Breast epithelium (tissue), 4 donors: ENCODE measurements at regions not wholly inside any gene's neighbourhood (a gene's known extent, or its start where the extent isn't known, plus 50 kb on each side); places are given as distances from the start of the nearest gene placed in this dataset.

ENCODE experiments used
- DNase-seq, 2 donors: peaks; one replicate each; pipeline ENCODE4 v3.0.0-alpha.2; 2019; ENCODE audit warnings: low spot score in 2 of 2
- H3K27ac ChIP-seq, 2 donors: fragments of 200-600 bp; sonication (generic) in 1 of 2; one replicate each; pipeline ENCODE4 v1.5.1; 2016 to 2019; ENCODE audit warnings: mild to moderate bottlenecking in 1 of 2
- H3K27me3 ChIP-seq, 2 donors: fragments of 200-600 bp; sonication (generic) in 1 of 2; one replicate each; pipeline versions ENCODE4 v1.5.1 to v1.6.0; 2017 to 2019; ENCODE audit warnings: control low read depth in 1 of 2, mild to moderate bottlenecking in 1 of 2
- H3K36me3 ChIP-seq: fragments of 200-600 bp; one replicate; pipeline ENCODE4 v1.5.1; 2019
- H3K4me1 ChIP-seq, 2 donors: fragments of 200-600 bp; sonication (generic); one replicate each; pipeline ENCODE4 v1.5.1; 2016 to 2019; ENCODE audit warnings: control low read depth in 1 of 2
- H3K4me3 ChIP-seq, 3 donors: fragments of 200-600 bp; sonication (generic); 1 replicate in 2 of 3; 2 replicates in 1 of 3; pipeline ENCODE4 v1.5.1; 2016 to 2019; ENCODE audit warnings: mild to moderate bottlenecking in 3 of 3, moderate library complexity in 2 of 3
- H3K9me3 ChIP-seq, 2 donors: fragments of 200-600 bp; sonication (generic) in 1 of 2; one replicate each; pipeline ENCODE4 v1.5.1; 2016 to 2019; ENCODE audit warnings: control low read depth in 1 of 2
- POLR2A ChIP-seq: fragments of 450-650 bp; IDR thresholded peaks from one replicate; pipeline ENCODE4 v1.6.1; 2016; ENCODE audit warnings: antibody characterized with exemption, mild to moderate bottlenecking, moderate library complexity
- POLR2AphosphoS5 ChIP-seq, 3 donors: sonication (generic); formaldehyde crosslinking; IDR thresholded peaks; one replicate each; pipeline ENCODE4 v1.6.1; 2017; ENCODE audit warnings: antibody characterized with exemption in 3 of 3
- intact Hi-C: fragments of 100-400 bp; cut with DNase I; formaldehyde crosslinking; loops from one replicate; pipeline ENCODE4 v1.15.1; 2023; ENCODE audit warnings: low total_unique reads
- TF ChIP-seq, protein P1 (sequence below), 3 donors: fragments of 450-650 bp; IDR thresholded peaks; one replicate each; pipeline ENCODE4 v1.5.1; 2016 to 2017; ENCODE audit warnings: antibody characterized with exemption in 3 of 3, mild to moderate bottlenecking in 3 of 3, moderate library complexity in 3 of 3

DNA sequence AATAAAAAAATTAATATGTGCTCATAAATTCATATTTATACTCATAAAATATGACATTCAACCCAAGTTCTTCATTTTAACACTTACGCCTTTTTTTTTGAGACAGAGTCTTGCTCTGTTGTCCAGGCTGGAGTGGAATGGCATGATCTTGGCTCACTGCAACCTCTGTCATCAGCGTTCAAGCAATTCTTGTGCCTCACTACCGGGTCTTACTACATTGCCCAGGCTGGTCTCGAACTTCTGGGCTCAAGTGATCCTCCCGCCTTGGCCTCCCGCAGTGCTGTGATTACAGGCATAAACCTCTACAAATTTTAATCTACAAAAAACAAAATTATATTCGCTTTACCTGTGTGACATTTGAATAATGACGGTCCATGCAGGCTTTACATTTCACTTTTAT is 74.1 kb upstream of the SNRPN start:
- H3K27me3 ChIP-seq, result no peaks in the 10 kb centered on the region
- no peak for DNase-seq
- H3K4me3 ChIP-seq, result no peak overlapping the region
- H3K9me3 ChIP-seq, result peaks cover 0 to 12% of the 10 kb centered on the region in 2 donors
- H3K4me1 ChIP-seq, result no peaks in the 10 kb centered on the region
- TF ChIP-seq, protein P1, sequence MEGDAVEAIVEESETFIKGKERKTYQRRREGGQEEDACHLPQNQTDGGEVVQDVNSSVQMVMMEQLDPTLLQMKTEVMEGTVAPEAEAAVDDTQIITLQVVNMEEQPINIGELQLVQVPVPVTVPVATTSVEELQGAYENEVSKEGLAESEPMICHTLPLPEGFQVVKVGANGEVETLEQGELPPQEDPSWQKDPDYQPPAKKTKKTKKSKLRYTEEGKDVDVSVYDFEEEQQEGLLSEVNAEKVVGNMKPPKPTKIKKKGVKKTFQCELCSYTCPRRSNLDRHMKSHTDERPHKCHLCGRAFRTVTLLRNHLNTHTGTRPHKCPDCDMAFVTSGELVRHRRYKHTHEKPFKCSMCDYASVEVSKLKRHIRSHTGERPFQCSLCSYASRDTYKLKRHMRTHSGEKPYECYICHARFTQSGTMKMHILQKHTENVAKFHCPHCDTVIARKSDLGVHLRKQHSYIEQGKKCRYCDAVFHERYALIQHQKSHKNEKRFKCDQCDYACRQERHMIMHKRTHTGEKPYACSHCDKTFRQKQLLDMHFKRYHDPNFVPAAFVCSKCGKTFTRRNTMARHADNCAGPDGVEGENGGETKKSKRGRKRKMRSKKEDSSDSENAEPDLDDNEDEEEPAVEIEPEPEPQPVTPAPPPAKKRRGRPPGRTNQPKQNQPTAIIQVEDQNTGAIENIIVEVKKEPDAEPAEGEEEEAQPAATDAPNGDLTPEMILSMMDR (IDR thresholded peaks at IDR 0.05), result no peak
- TF ChIP-seq POLR2AphosphoS5 (IDR thresholded peaks at IDR 0.05) (no peak), POLR2A (no peak)
- intact Hi-C loops, result no loop called here
- H3K36me3 ChIP-seq, result no peaks in the 10 kb centered on the region
- no peak overlapping the region for H3K27ac ChIP-seq

GRCh38 chr15:24886538-24886937 is 68.2 kb upstream of the SNRPN start:
- no peaks in the 10 kb centered on the region for H3K27me3 ChIP-seq
- no peaks in the 10 kb centered on the region for H3K36me3 ChIP-seq
- TF ChIP-seq, protein P1 (IDR thresholded peaks at IDR 0.05), result no peak
- TF ChIP-seq POLR2A, result no peak
- TF ChIP-seq POLR2AphosphoS5 (IDR thresholded peaks at IDR 0.05), result no peak
- H3K27ac ChIP-seq, result no peak overlapping the region
- no peak for DNase-seq
- intact Hi-C loops, result no loop called here
- H3K9me3 ChIP-seq, result peaks cover 0 to 7% of the 10 kb centered on the region in 2 donors
- no peak overlapping the region for H3K4me3 ChIP-seq
- no peaks in the 10 kb centered on the region for H3K4me1 ChIP-seq

GRCh38 chr15:24898715-24899272 is 56.0 kb upstream of the SNRPN start:
- Histone ChIP-seq H3K36me3 (no peaks in the 10 kb centered on the region), H3K27ac (no peak overlapping the region), H3K27me3 (no peaks in the 10 kb centered on the region), H3K4me3 (no peak overlapping the region), H3K4me1 (no peaks in the 10 kb centered on the region), H3K9me3 (no peaks in the 10 kb centered on the region)
- intact Hi-C loops, result no loop called here
- DNase-seq, result no peak
- no peak for TF ChIP-seq POLR2AphosphoS5 (IDR thresholded peaks at IDR 0.05)
- TF ChIP-seq POLR2A, result no peak
- TF ChIP-seq, protein P1 (IDR thresholded peaks at IDR 0.05), result no peak

DNA sequence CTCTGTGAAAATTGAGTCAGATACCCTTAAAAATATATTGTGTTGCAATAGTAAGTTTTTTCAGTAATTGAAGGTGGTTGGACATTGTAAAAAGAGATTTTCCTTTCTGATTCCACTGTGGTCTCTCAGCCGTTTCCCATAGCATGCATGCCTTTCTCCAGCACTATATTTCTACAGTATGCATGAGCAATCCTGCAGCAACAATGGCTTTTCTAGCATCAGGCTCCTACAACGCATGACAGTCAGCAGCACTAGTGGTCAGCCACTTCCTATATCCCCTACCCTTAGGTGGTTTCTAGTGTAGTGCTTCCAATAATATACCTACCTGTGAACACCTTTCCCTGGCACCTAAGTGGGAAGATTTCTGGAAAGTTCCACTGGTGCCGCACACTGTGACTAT is 55.4 kb upstream of the SNRPN start:
- no peak for DNase-seq
- intact Hi-C loops, result no loop called here
- Histone ChIP-seq H3K27me3 (no peaks in the 10 kb centered on the region), H3K4me3 (no peak overlapping the region), H3K36me3 (no peaks in the 10 kb centered on the region), H3K27ac (no peak overlapping the region), H3K4me1 (no peaks in the 10 kb centered on the region), H3K9me3 (no peaks in the 10 kb centered on the region)
- no peak for TF ChIP-seq POLR2A
- no peak for TF ChIP-seq POLR2AphosphoS5 (IDR thresholded peaks at IDR 0.05)
- TF ChIP-seq, protein P1 (IDR thresholded peaks at IDR 0.05), result no peak

DNA sequence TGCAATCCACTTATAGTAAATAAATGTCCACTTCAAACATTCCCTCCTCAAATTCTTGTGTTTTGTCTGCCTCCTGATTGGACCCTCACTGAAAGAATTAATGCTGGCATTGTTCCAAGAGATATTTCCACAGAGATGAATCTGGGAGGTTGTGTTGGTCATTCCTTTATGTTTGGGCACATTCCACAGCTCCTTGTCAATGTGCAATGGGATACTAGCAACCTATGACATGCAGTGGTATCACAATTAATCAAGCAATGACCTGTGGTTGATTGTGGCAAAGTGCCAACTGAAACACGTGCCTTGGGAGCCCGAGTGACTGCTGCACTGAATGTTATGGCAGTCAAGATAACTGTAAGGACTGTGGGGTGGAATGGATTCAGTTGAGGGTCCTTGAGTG is 55.0 kb upstream of the SNRPN start:
- no peaks in the 10 kb centered on the region for H3K36me3 ChIP-seq
- H3K4me3 ChIP-seq, result no peak overlapping the region
- H3K9me3 ChIP-seq, result no peaks in the 10 kb centered on the region
- TF ChIP-seq, protein P1 (IDR thresholded peaks at IDR 0.05), result no peak
- TF ChIP-seq POLR2A (no peak), POLR2AphosphoS5 (IDR thresholded peaks at IDR 0.05) (no peak)
- no peak for DNase-seq
- H3K4me1 ChIP-seq, result no peaks in the 10 kb centered on the region
- H3K27ac ChIP-seq, result no peak overlapping the region
- no peaks in the 10 kb centered on the region for H3K27me3 ChIP-seq
- intact Hi-C loops, result no loop called here
